ENCODE measurements at regions not wholly inside any gene's neighbourhood (a gene's known extent, or its start where the extent isn't known, plus 50 kb on each side); places are given as distances from the start of the nearest gene placed in this dataset.
"Not testable (repeated sequence)": the region's sequence is repeated elsewhere in the genome, so short reads cannot be mapped to it uniquely, and the experiment has no call there.

GRCh38 chr12:126432780-126433179, 1367.5 kb downstream of the AACS start:
- no peak for DNase-seq (ENCODE audit: low read depth, low spot score)

GRCh38 chr12:126434412-126434985, 1369.3 kb downstream of the AACS start:
- no peak for DNase-seq (ENCODE audit: low read depth, low spot score)

- DNase-seq (ENCODE audit: low read depth, low spot score), result no peak
Measured at GRCh38 chr12:126436041-126436440, 1370.8 kb downstream of the AACS start.

GRCh38 chr12:126437934-126438333, 1372.7 kb downstream of the AACS start:
- DNase-seq (ENCODE audit: low read depth, low spot score), result no peak

GRCh38 chr12:126443977-126444376, 1378.7 kb downstream of the AACS start:
- no peak for DNase-seq (ENCODE audit: low read depth, low spot score)

- DNase-seq (ENCODE audit: low read depth, low spot score), result no peak
Measured at GRCh38 chr12:126447346-126447745, 1382.1 kb downstream of the AACS start.

- DNase-seq (ENCODE audit: low read depth, low spot score), result no peak
Measured at GRCh38 chr12:126451809-126452208, 1386.6 kb downstream of the AACS start.

- not testable (repeated sequence) for DNase-seq (ENCODE audit: low read depth, low spot score)
Measured at GRCh38 chr12:126452686-126453085, 1387.5 kb downstream of the AACS start.

GRCh38 chr12:126454581-126454980, 1389.3 kb downstream of the AACS start:
- no peak for DNase-seq (ENCODE audit: low read depth, low spot score)

- no peak for DNase-seq (ENCODE audit: low read depth, low spot score)
Measured at GRCh38 chr12:126457776-126458175, 1392.5 kb downstream of the AACS start.

GRCh38 chr12:126464153-126464552, 1398.9 kb downstream of the AACS start:
- DNase-seq (ENCODE audit: low read depth, low spot score), result no peak

GRCh38 chr12:126469211-126469610, 1404.0 kb downstream of the AACS start:
- DNase-seq (ENCODE audit: low read depth, low spot score), result no peak

- no peak for DNase-seq (ENCODE audit: low read depth, low spot score)
Measured at GRCh38 chr12:126474703-126475102, 1409.5 kb downstream of the AACS start.

GRCh38 chr12:126480451-126480850, 1415.2 kb downstream of the AACS start:
- no peak for DNase-seq (ENCODE audit: low read depth, low spot score)

GRCh38 chr12:126481688-126482087, 1416.5 kb downstream of the AACS start:
- no peak for DNase-seq (ENCODE audit: low read depth, low spot score)

- no peak for DNase-seq (ENCODE audit: low read depth, low spot score)
Measured at GRCh38 chr12:126482238-126482889, 1417.1 kb downstream of the AACS start.

GRCh38 chr12:126483145-126484068, 1418.2 kb downstream of the AACS start:
- DNase-seq (ENCODE audit: low read depth, low spot score), result no peak

GRCh38 chr12:126487431-126487980, 1422.3 kb downstream of the AACS start:
- DNase-seq (ENCODE audit: low read depth, low spot score), result no peak

- DNase-seq (ENCODE audit: low read depth, low spot score), result no peak
Measured at GRCh38 chr12:126488806-126489205, 1423.6 kb downstream of the AACS start.

GRCh38 chr12:126492181-126492580, 1426.9 kb downstream of the AACS start:
- DNase-seq (ENCODE audit: low read depth, low spot score), result no peak

- DNase-seq (ENCODE audit: low read depth, low spot score), result no peak
Measured at GRCh38 chr12:126493366-126494108, 1428.3 kb downstream of the AACS start.

GRCh38 chr12:126496201-126496600, 1431.0 kb downstream of the AACS start:
- no peak for DNase-seq (ENCODE audit: low read depth, low spot score)
